K562 (cell line): ENCODE measurements at regions not wholly inside any gene's neighbourhood (a gene's known extent, or its start where the extent isn't known, plus 50 kb on each side); places are given as distances from the start of the nearest gene placed in this dataset.

ENCODE experiments used
- ATAC-seq: fragments of 200-7000 bp; cut with Tn5 transposase; 3 replicates; pipeline ENCODE4 v1.9.1; 2020; ENCODE audit warnings: moderate library complexity
- BruUV-seq: library from RNA; stranded (reverse); fragments of 400-500 nt; replicated peaks from 2 replicates; lab custom pipeline; 2021; lab: Mats Ljungman, UMichigan
- CTCF ChIA-PET: fragments of 300-600 bp; formaldehyde crosslinking; extraction: SDS; loops from one replicate; lab custom pipeline; 2021; ENCODE audit warnings: low intra/inter-chr PET ratio; lab: Yijun Ruan, JAX
- POLR2A ChIA-PET: fragments of 300-600, 350-650 bp; sonication (Branson Sonifier 250); formaldehyde crosslinking; extraction: SDS; loops from one replicate; lab custom pipeline; 2021; ENCODE audit warnings: antibody characterized with exemption, inconsistent platforms; lab: Yijun Ruan, JAX
- DNase-seq, 4 experiments: peaks; one replicate each; pipeline versions ENCODE4 v3.0.0 to v3.0.0-alpha.2; 2011 to 2018; ENCODE audit warnings: low spot score in 3 of 4, mixed read lengths in 3 of 4; ENCODE audit errors: extremely low read depth in 1 of 4
- FAIRE-seq: peaks from 2 replicates; lab custom pipeline; 2011; peaks lifted over from hg19 to GRCh38; lab: Jason Lieb, UNC
- H2AFZ ChIP-seq: 2 replicates; pipeline ENCODE4 v1.6.0; 2011; ENCODE audit warnings: low read depth, low read length, control low read depth, inconsistent platforms
- H3K27ac ChIP-seq: fragments of 200-600 bp; 3 replicates; pipeline ENCODE4 v1.8.0; 2011; ENCODE audit warnings: low read depth, mild to moderate bottlenecking, control low read depth, inconsistent platforms, low read length, moderate library complexity, mixed read lengths; ENCODE audit errors: extremely low read depth
- H3K27me3 ChIP-seq, 2 experiments: fragments of 300-600 bp in 1 of 2; 2 replicates in 1 of 2; 3 replicates in 1 of 2; pipeline versions ENCODE4 v1.6.0 to v1.8.0; 2011; ENCODE audit warnings: inconsistent platforms in 2 of 2, low read length in 2 of 2, mild to moderate bottlenecking in 1 of 2, mixed read lengths in 1 of 2, moderate library complexity in 1 of 2; ENCODE audit not compliant: control insufficient read depth in 2 of 2, insufficient read depth in 2 of 2
- H3K36me3 ChIP-seq: fragments of 300-600 bp; 3 replicates; pipeline ENCODE4 v1.8.0; 2011; ENCODE audit warnings: mild to moderate bottlenecking, low read length, inconsistent platforms; ENCODE audit not compliant: control insufficient read depth, insufficient read depth
- H3K4me1 ChIP-seq, 2 experiments: fragments of 200-600 bp in 1 of 2; replicated peaks in 1 of 2; 2 replicates in 1 of 2; 3 replicates in 1 of 2; pipeline versions ENCODE4 v1.5.1 to v1.8.0; 2011; ENCODE audit warnings: inconsistent platforms in 2 of 2, low read length in 2 of 2, mild to moderate bottlenecking in 1 of 2, mixed read lengths in 1 of 2, moderate library complexity in 1 of 2; ENCODE audit not compliant: control insufficient read depth in 2 of 2, insufficient read depth in 2 of 2
- H3K4me2 ChIP-seq: 2 replicates; pipeline ENCODE4 v1.6.1; 2011; ENCODE audit warnings: low read length, control low read depth, inconsistent platforms, mixed read lengths; ENCODE audit not compliant: insufficient read depth
- H3K4me3 ChIP-seq: fragments of 200-600 bp; sonication (generic), shearing (Covaris generic); 2 replicates; pipeline ENCODE4 v1.5.1; 2016; ENCODE audit warnings: control low read depth, inconsistent platforms
- H3K79me2 ChIP-seq: fragments of 200-600 bp; 3 replicates; pipeline ENCODE4 v1.8.0; 2011; ENCODE audit warnings: low read length, inconsistent platforms; ENCODE audit not compliant: control insufficient read depth, insufficient read depth
- H3K9ac ChIP-seq, 2 experiments: 2 replicates each; pipeline versions ENCODE4 v1.6.0 to v1.6.1; 2011; ENCODE audit warnings: low read depth in 2 of 2, low read length in 2 of 2, control low read depth in 1 of 2, inconsistent platforms in 1 of 2, mild to moderate bottlenecking in 1 of 2, mixed read lengths in 1 of 2; ENCODE audit not compliant: insufficient read depth in 1 of 2
- H3K9me1 ChIP-seq: one replicate; pipeline ENCODE4 v1.6.0; 2011; ENCODE audit warnings: inconsistent platforms, mild to moderate bottlenecking, low read length, moderate library complexity; ENCODE audit not compliant: control insufficient read depth, insufficient read depth
- H3K9me3 ChIP-seq: replicated peaks from 2 replicates; pipeline ENCODE4 v1.5.1; 2011; ENCODE audit warnings: low read depth, low read length, inconsistent platforms; ENCODE audit not compliant: control insufficient read depth, insufficient read depth
- H4K20me1 ChIP-seq: replicated peaks from 2 replicates; pipeline ENCODE4 v1.6.1; 2011; ENCODE audit warnings: low read length, inconsistent platforms, mixed read lengths; ENCODE audit not compliant: control insufficient read depth, insufficient read depth
- ARID1B ChIP-seq: fragments of 450-650 bp; IDR thresholded peaks from 2 replicates; pipeline ENCODE4 v1.6.1; 2016; ENCODE audit warnings: antibody characterized with exemption, mild to moderate bottlenecking, inconsistent platforms
- ATF7 ChIP-seq: fragments of 450-650 bp; IDR thresholded peaks from 2 replicates; pipeline ENCODE4 v1.7.1; 2014; ENCODE audit warnings: mild to moderate bottlenecking, moderate library complexity
- CHD4 ChIP-seq: fragments of 200-600 bp; sonication (generic); IDR thresholded peaks from 3 replicates; pipeline ENCODE4 v1.6.1; 2012; ENCODE audit warnings: low read depth, mild to moderate bottlenecking, mixed read lengths, low read length, inconsistent platforms; ENCODE audit not compliant: insufficient read depth, insufficient replicate concordance, poor library complexity, severe bottlenecking
- ETS2 ChIP-seq: IDR thresholded peaks from 2 replicates; pipeline ENCODE4 v1.6.1; 2016; ENCODE audit warnings: borderline replicate concordance, missing genetic modification characterization, mild to moderate bottlenecking, moderate library complexity, missing compliant biosample characterization; ENCODE audit not compliant: poor library complexity, severe bottlenecking
- KLF10 ChIP-seq: fragments of 250-450 bp; sonication (Bioruptor Pico); IDR thresholded peaks from 2 replicates; pipeline ENCODE4 v1.6.1; 2021; ENCODE audit warnings: matching md5 sums
- MCM3 ChIP-seq: fragments of 450-650 bp; IDR thresholded peaks from 2 replicates; pipeline ENCODE4 v1.6.1; 2016
- MYC ChIP-seq, 2 experiments: fragments of 250-450 bp in 1 of 2; sonication (Bioruptor Pico) in 1 of 2; IDR thresholded peaks; 2 replicates each; pipeline versions ENCODE4 v1.5.1 to v1.6.1; 2012 to 2021; ENCODE audit warnings: low read depth in 2 of 2, borderline replicate concordance in 1 of 2, improper control_type of control experiment in 1 of 2, low read length in 1 of 2, mild to moderate bottlenecking in 1 of 2, moderate library complexity in 1 of 2
- NFATC3 ChIP-seq: fragments of 450-650 bp; IDR thresholded peaks from 2 replicates; pipeline ENCODE4 v1.6.1; 2017; ENCODE audit warnings: mild to moderate bottlenecking
- SIRT6 ChIP-seq: IDR thresholded peaks from one replicate; pipeline ENCODE4 v1.6.1; 2012; ENCODE audit warnings: low read depth, mild to moderate bottlenecking, control low read depth, inconsistent platforms, low read length, moderate library complexity
- ZNF212 ChIP-seq: fragments of 450-650 bp; formaldehyde crosslinking; IDR thresholded peaks from 2 replicates; pipeline ENCODE4 v1.4.0; 2020; ENCODE audit warnings: mild to moderate bottlenecking
- WGBS: fragments of 100-300 bp; shearing (Covaris generic); methylation state at CpG from one replicate; pipeline ENCODE4 v1.1.6; 2016; ENCODE audit warnings: low coverage, mixed read lengths; ENCODE audit not compliant: insufficient coverage; ENCODE audit errors: missing lambda C conversion rate; 5-methylcytosine and 5-hydroxymethylcytosine counted together
- in situ Hi-C: fragments of 300-500 bp; cut with MboI; formaldehyde crosslinking; loops from 4 replicates; pipeline ENCODE4 v1.15.0; 2018; ENCODE audit warnings: inconsistent platforms, mixed read lengths
- intact Hi-C: fragments of 100-400 bp; cut with micrococcal nuclease; formaldehyde crosslinking; loops from 2 replicates; pipeline ENCODE4 v1.14.2; 2022
- TF ChIP-seq, protein P1 (sequence below): fragments of 450-650 bp; IDR thresholded peaks from 2 replicates; pipeline ENCODE4 v1.7.0; 2016; ENCODE audit warnings: borderline replicate concordance
- TF ChIP-seq, protein P2 (sequence below), 2 experiments: fragments of 450-650 bp in 1 of 2; sonication (generic) in 1 of 2; formaldehyde crosslinking in 1 of 2; IDR thresholded peaks in 1 of 2; conservative IDR thresholded peaks in 1 of 2; 2 replicates each; pipeline versions ENCODE4 v1.6.1 to v1.8.1; 2016 to 2023; ENCODE audit warnings: mild to moderate bottlenecking in 2 of 2, moderate library complexity in 2 of 2, inconsistent platforms in 1 of 2, missing genetic modification reagents in 1 of 2
- TF ChIP-seq, protein P3 (sequence below): fragments of 450-650 bp; IDR thresholded peaks from 2 replicates; pipeline ENCODE4 v1.6.1; 2016; ENCODE audit warnings: missing biosample characterization, missing genetic modification characterization
- TF ChIP-seq, protein P4 (sequence below), 2 experiments: fragments of 450-650 bp in 1 of 2; sonication (generic) in 1 of 2; formaldehyde crosslinking; conservative IDR thresholded peaks; 2 replicates each; pipeline versions ENCODE4 v1.4.0 to v1.8.1; 2020 to 2022; ENCODE audit warnings: mild to moderate bottlenecking in 1 of 2, missing genetic modification reagents in 1 of 2

DNA sequence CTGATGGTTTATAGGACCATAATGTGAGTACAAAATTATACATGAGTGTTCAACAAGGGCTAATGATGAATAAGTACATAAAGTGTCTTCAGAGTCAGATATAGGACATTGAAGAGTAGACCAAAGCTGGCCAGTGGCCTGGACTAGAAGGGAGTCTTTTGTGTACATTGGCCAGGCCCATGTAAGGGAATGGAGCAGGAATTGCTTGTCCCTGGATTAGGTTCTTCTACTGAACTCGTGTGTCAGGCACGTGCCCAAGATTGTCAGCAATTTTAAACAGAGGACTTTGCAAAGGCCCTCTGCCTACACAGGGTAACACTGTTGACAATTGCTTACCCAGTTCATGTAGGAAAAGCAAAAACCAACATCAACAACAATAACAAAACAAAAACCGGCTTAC lies 196.0 kb upstream of the SEL1L start:
- intact Hi-C loops (no loop called here), in situ Hi-C loops (no loop called here)
- H3K27ac ChIP-seq, result no peak overlapping the region
- H3K9me1 ChIP-seq, result no peaks in the 10 kb centered on the region
- no peaks in the 10 kb centered on the region for H3K79me2 ChIP-seq
- ATAC-seq (no peak), DNase-seq (no peak), FAIRE-seq (no peak)
- H3K27me3 ChIP-seq, result no peaks in the 10 kb centered on the region
- no peaks in the 10 kb centered on the region for H4K20me1 ChIP-seq
- ChIA-PET POLR2A (no interaction called here), CTCF (no interaction called here)
- no peaks in the 10 kb centered on the region for H3K9me3 ChIP-seq
- H3K4me3 ChIP-seq, result no peak overlapping the region
- no TSS peak for BruUV-seq
- H3K9ac ChIP-seq, result no peak overlapping the region
- H3K4me2 ChIP-seq, result no peak overlapping the region
- H3K36me3 ChIP-seq, result no peaks in the 10 kb centered on the region
- 0% methylated on average over 3 of the region's 3 CpGs for WGBS
- H2AFZ ChIP-seq, result no peak overlapping the region
- H3K4me1 ChIP-seq, result no peaks in the 10 kb centered on the region
- TF ChIP-seq ATF7 (no peak), MYC (IDR thresholded peaks at IDR 0.05; ENCODE audit: low read depth, low read length) (no peak), MYC (CRISPR knock-in tag; IDR thresholded peaks at IDR 0.05; ENCODE audit: borderline replicate concordance, low read depth) (no peak), ETS2 (tag) (no peak), ARID1B (no peak), CHD4 (no peak), KLF10 (CRISPR knock-in tag) (no peak), ZNF212 (no peak), SIRT6 (no peak), MCM3 (no peak), NFATC3 (no peak)
- TF ChIP-seq, protein P1, sequence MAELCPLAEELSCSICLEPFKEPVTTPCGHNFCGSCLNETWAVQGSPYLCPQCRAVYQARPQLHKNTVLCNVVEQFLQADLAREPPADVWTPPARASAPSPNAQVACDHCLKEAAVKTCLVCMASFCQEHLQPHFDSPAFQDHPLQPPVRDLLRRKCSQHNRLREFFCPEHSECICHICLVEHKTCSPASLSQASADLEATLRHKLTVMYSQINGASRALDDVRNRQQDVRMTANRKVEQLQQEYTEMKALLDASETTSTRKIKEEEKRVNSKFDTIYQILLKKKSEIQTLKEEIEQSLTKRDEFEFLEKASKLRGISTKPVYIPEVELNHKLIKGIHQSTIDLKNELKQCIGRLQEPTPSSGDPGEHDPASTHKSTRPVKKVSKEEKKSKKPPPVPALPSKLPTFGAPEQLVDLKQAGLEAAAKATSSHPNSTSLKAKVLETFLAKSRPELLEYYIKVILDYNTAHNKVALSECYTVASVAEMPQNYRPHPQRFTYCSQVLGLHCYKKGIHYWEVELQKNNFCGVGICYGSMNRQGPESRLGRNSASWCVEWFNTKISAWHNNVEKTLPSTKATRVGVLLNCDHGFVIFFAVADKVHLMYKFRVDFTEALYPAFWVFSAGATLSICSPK, result no peak
- TF ChIP-seq, protein P2, sequence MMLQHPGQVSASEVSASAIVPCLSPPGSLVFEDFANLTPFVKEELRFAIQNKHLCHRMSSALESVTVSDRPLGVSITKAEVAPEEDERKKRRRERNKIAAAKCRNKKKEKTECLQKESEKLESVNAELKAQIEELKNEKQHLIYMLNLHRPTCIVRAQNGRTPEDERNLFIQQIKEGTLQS (IDR thresholded peaks at IDR 0.05), result no peak
- TF ChIP-seq, protein P2 (CRISPR knock-in tag; conservative IDR thresholded peaks at IDR 0.05), result no peak
- TF ChIP-seq, protein P3, sequence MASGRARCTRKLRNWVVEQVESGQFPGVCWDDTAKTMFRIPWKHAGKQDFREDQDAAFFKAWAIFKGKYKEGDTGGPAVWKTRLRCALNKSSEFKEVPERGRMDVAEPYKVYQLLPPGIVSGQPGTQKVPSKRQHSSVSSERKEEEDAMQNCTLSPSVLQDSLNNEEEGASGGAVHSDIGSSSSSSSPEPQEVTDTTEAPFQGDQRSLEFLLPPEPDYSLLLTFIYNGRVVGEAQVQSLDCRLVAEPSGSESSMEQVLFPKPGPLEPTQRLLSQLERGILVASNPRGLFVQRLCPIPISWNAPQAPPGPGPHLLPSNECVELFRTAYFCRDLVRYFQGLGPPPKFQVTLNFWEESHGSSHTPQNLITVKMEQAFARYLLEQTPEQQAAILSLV (tag), result no peak
- TF ChIP-seq, protein P4, sequence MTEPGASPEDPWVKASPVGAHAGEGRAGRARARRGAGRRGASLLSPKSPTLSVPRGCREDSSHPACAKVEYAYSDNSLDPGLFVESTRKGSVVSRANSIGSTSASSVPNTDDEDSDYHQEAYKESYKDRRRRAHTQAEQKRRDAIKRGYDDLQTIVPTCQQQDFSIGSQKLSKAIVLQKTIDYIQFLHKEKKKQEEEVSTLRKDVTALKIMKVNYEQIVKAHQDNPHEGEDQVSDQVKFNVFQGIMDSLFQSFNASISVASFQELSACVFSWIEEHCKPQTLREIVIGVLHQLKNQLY (CRISPR knock-in tag; conservative IDR thresholded peaks at IDR 0.05), result no peak
